GM12878 (cell line): ENCODE measurements at regions not wholly inside any gene's neighbourhood (a gene's known extent, or its start where the extent isn't known, plus 50 kb on each side); places are given as distances from the start of the nearest gene placed in this dataset.

Experiments used
- ATAC-seq: fragments of 200-7000 bp; cut with Tn5 transposase; 3 replicates; pipeline ENCODE4 v1.9.1; 2020; ENCODE audit warnings: mild to moderate bottlenecking, moderate library complexity
- BruUV-seq: library from RNA; stranded (reverse); fragments of 400-500 nt; replicated peaks from 2 replicates; lab custom pipeline; 2021; lab: Mats Ljungman, UMichigan
- CTCF ChIA-PET: fragments of 300-600 bp; sonication (Branson Sonifier 250); formaldehyde crosslinking; extraction: SDS; loops from one replicate; lab custom pipeline; 2021; ENCODE audit warnings: inconsistent platforms; lab: Yijun Ruan, JAX
- POLR2A ChIA-PET: fragments of 350-600 bp; formaldehyde crosslinking; extraction: SDS; loops from one replicate; lab custom pipeline; 2021; ENCODE audit warnings: inconsistent platforms; lab: Charles Lee
- RAD21 ChIA-PET: fragments of 300-600 bp; sonication (Branson Sonifier 250); formaldehyde crosslinking; loops from one replicate; lab custom pipeline; 2023; ENCODE audit warnings: antibody characterized with exemption; ENCODE audit not compliant: unreplicated experiment; lab: Charles Lee
- SMC1A ChIA-PET: fragments of 300-600 bp; sonication (Branson Sonifier 250); formaldehyde crosslinking; loops from one replicate; lab custom pipeline; 2023; ENCODE audit not compliant: unreplicated experiment, uncharacterized antibody; lab: Charles Lee
- DNase-seq: peaks from one replicate; pipeline ENCODE4 v3.0.0-alpha.2; 2011; ENCODE audit warnings: low read depth, low spot score
- FAIRE-seq: peaks from 3 replicates; lab custom pipeline; 2011; peaks lifted over from hg19 to GRCh38; lab: Jason Lieb, UNC
- H2AFZ ChIP-seq: 2 replicates; pipeline ENCODE4 v1.6.0; 2011; ENCODE audit warnings: low read depth, low read length, control low read depth; ENCODE audit not compliant: control insufficient read depth
- H3K27ac ChIP-seq: 2 replicates; pipeline ENCODE4 v1.5.1; 2011; ENCODE audit warnings: control low read depth; ENCODE audit not compliant: control insufficient read depth, insufficient read depth
- H3K27me3 ChIP-seq, 2 experiments: replicated peaks in 1 of 2; 2 replicates each; pipeline versions ENCODE4 v1.6.0 to v1.6.1; 2011; ENCODE audit warnings: low read length in 1 of 2; ENCODE audit not compliant: control insufficient read depth in 2 of 2, insufficient read depth in 2 of 2
- H3K36me3 ChIP-seq, 2 experiments: 2 replicates each; pipeline ENCODE4 v1.5.1; 2011; ENCODE audit warnings: low read length in 1 of 2; ENCODE audit not compliant: control insufficient read depth in 2 of 2, insufficient read depth in 2 of 2
- H3K4me1 ChIP-seq: 2 replicates; pipeline ENCODE4 v1.6.1; 2011; ENCODE audit warnings: mild to moderate bottlenecking, low read length, moderate library complexity, mixed read lengths; ENCODE audit not compliant: control insufficient read depth, insufficient read depth
- H3K4me2 ChIP-seq: 2 replicates; pipeline ENCODE4 v1.6.0; 2011; ENCODE audit warnings: control low read depth; ENCODE audit not compliant: control insufficient read depth, insufficient read depth
- H3K4me3 ChIP-seq: fragments of 200-600 bp; sonication (generic); 2 replicates; pipeline ENCODE4 v1.5.1; 2016
- H3K79me2 ChIP-seq: 2 replicates; pipeline ENCODE4 v1.6.0; 2011; ENCODE audit warnings: low read length; ENCODE audit not compliant: control insufficient read depth, insufficient read depth
- H3K9ac ChIP-seq: 2 replicates; pipeline ENCODE4 v1.8.0; 2011; ENCODE audit warnings: low read length, control low read depth, mixed read lengths; ENCODE audit not compliant: control insufficient read depth, insufficient read depth
- H3K9me3 ChIP-seq: replicated peaks from 3 replicates; pipeline ENCODE4 v1.5.1; 2011; ENCODE audit warnings: mild to moderate bottlenecking, low read length; ENCODE audit not compliant: control insufficient read depth, insufficient read depth
- H4K20me1 ChIP-seq: 2 replicates; pipeline ENCODE4 v1.6.0; 2011; ENCODE audit not compliant: control insufficient read depth, insufficient read depth
- BCLAF1 ChIP-seq: fragments of 450-650 bp; IDR thresholded peaks from 2 replicates; pipeline ENCODE4 v1.6.1; 2017; ENCODE audit warnings: antibody characterized with exemption, mild to moderate bottlenecking, moderate library complexity
- E2F4 ChIP-seq: IDR thresholded peaks from 2 replicates; pipeline ENCODE4 v1.6.1; 2012; ENCODE audit warnings: low read depth, low read length, improper control_type of control experiment
- HSF1 ChIP-seq: fragments of 150-350 bp; IDR thresholded peaks from 2 replicates; pipeline ENCODE4 v1.6.1; 2014; ENCODE audit warnings: mild to moderate bottlenecking, low read depth, low read length
- LARP7 ChIP-seq: fragments of 450-650 bp; IDR thresholded peaks from 2 replicates; pipeline ENCODE4 v1.6.1; 2017; ENCODE audit warnings: mild to moderate bottlenecking
- SMAD1 ChIP-seq: fragments of 450-650 bp; IDR thresholded peaks from 2 replicates; pipeline ENCODE4 v1.6.1; 2018; ENCODE audit warnings: mild to moderate bottlenecking, low read depth; ENCODE audit not compliant: partially characterized antibody
- SUPT20H ChIP-seq: IDR thresholded peaks from 2 replicates; pipeline ENCODE4 v1.6.1; 2011; ENCODE audit warnings: low read depth, mild to moderate bottlenecking, low read length, moderate library complexity, borderline replicate concordance; ENCODE audit not compliant: control insufficient read depth
- USF2 ChIP-seq: IDR thresholded peaks from 2 replicates; pipeline ENCODE4 v1.6.1; 2011; ENCODE audit warnings: low read depth, low read length, improper control_type of control experiment, borderline replicate concordance
- YY1 ChIP-seq: IDR thresholded peaks from 2 replicates; pipeline ENCODE4 v1.6.1; 2011; ENCODE audit warnings: low read depth, mild to moderate bottlenecking, low read length
- WGBS: methylation state at CpG from one replicate; pipeline ENCODE4 v1.1.6; 2016; ENCODE audit warnings: low lambda C conversion rate; ENCODE audit not compliant: insufficient replicate concordance, insufficient coverage; ENCODE audit errors: missing lambda C conversion rate; 5-methylcytosine and 5-hydroxymethylcytosine counted together
- in situ Hi-C: fragments of 300-500 bp; cut with MboI; formaldehyde crosslinking; loops from 9 replicates; pipeline ENCODE4 v1.14.3; 2018; ENCODE audit warnings: mixed read lengths
- intact Hi-C: fragments of 100-400 bp; cut with micrococcal nuclease; formaldehyde crosslinking; loops from one replicate; pipeline ENCODE4 v1.14.2; 2022; ENCODE audit not compliant: unreplicated experiment

- no peak overlapping the region for H2AFZ ChIP-seq
- WGBS: 13% methylated on average over 4 of the region's 4 CpGs
- no TSS peak for BruUV-seq
- ATAC-seq (no peak), FAIRE-seq (no peak), DNase-seq (no peak)
- intact Hi-C loops (no loop called here), in situ Hi-C loops (no loop called here)
- no peak overlapping the region for H3K9ac ChIP-seq
- CTCF ChIA-PET: interaction anchor here (0.7 kb wide), 1 partner anchor 303 kb away, joined by 3 read pairs; no protein-coding TSS in a partner anchor
- TF ChIP-seq LARP7 (no peak), E2F4 (no peak), YY1 (no peak), SUPT20H (no peak), SMAD1 (no peak), BCLAF1 (no peak), USF2 (no peak), HSF1 (no peak)
- H3K4me3 ChIP-seq: no peak overlapping the region
- no peak overlapping the region for H3K4me2 ChIP-seq
- no peak overlapping the region for H3K27ac ChIP-seq
- SMC1A ChIA-PET: no interaction called here
- no peaks in the 10 kb centered on the region for H3K79me2 ChIP-seq
- POLR2A ChIA-PET: no interaction called here
- no peaks in the 10 kb centered on the region for H3K9me3 ChIP-seq
- H4K20me1 ChIP-seq: no peaks in the 10 kb centered on the region
- RAD21 ChIA-PET: no interaction called here
- no peaks in the 10 kb centered on the region for H3K4me1 ChIP-seq
- no peaks in the 10 kb centered on the region for H3K36me3 ChIP-seq
- no peaks in the 10 kb centered on the region for H3K27me3 ChIP-seq
Observed at GRCh38 chr6:22221211-22221610, 75.6 kb downstream of the PRL start.
